ENCODE measurements at regions not wholly inside any gene's neighbourhood (a gene's known extent, or its start where the extent isn't known, plus 50 kb on each side); places are given as distances from the start of the nearest gene placed in this dataset.

DNA sequence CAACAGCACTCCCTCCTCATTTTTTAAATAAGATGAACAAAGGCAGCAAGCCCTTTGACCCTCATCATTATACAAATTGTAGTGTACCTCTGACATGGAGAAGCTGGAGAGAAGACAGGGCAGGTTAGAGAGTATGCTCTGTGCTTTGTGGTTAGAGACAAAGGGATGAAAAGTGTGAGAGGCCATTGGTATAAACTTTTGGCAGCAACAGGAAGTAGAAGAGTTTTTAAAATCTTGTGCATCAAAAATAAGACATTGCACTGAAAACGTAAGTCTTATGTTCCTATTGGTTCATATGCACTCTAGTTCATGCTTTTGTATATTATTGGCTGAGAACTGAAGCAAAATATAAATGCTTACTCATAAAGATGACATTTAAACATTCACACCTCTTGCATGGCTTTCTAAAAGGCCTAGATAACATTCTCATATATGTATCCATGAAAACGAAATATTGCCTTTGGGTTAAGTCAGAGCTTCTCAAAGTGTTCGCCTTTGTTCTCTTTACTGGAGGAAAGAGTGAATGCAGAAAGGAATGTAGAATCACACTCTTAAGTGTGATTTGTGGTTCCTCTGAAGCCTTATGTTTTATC is 158.0 kb downstream of the PALM2AKAP2 start:
- Histone ChIP-seq H3K4me2 (ENCODE audit: low read depth, low read length) (no peak overlapping the region), H3K4me1 (ENCODE audit: insufficient read depth, low read length) (peaks cover 22% of the 10 kb centered on the region), H3K4me3 (replicated peaks in 1 of 3; ENCODE audit: insufficient read depth in 1 of 3, low read depth in 2 of 3, low read length in 3 of 3) (no peak overlapping the region), H3K27me3 (ENCODE audit: control insufficient read depth in 1 of 2, insufficient read depth in 2 of 2, low read length in 2 of 2) (no peaks in the 10 kb centered on the region), H3K27ac (ENCODE audit: extremely low read length, insufficient read depth, low read length) (no peak overlapping the region), H3K36me3 (replicated peaks in 1 of 2; ENCODE audit: control insufficient read depth in 1 of 2, insufficient read depth in 2 of 2, low read length in 2 of 2) (no peaks in the 10 kb centered on the region), H3K9ac (ENCODE audit: insufficient read depth, low read depth, low read length) (no peak overlapping the region), H3K9me3 (ENCODE audit: low read length) (no peaks in the 10 kb centered on the region), H3K79me2 (ENCODE audit: insufficient read depth, low read length) (no peaks in the 10 kb centered on the region), H4K20me1 (ENCODE audit: insufficient read depth, low read length) (no peaks in the 10 kb centered on the region), H2AFZ (ENCODE audit: low read length) (no peak overlapping the region)
- no TSS peak for BruUV-seq (replicated peaks)
- in situ Hi-C loops (cut with HindIII; ENCODE audit: extremely low pct_ligation_motif_present, low pct_unique_long_range_greater_than_20kb), result no loop called here
- no peak for DNase-seq (ENCODE audit: low spot score)
- no peak for ATAC-seq
- no peak for FAIRE-seq
- ChIA-PET POLR2A (no interaction called here), CTCF (ENCODE audit: low intra/inter-chr PET ratio, low total read pairs) (no interaction called here)
- 53% methylated on average over 3 of the region's 3 CpGs for WGBS (ENCODE audit: low lambda C conversion rate)
- intact Hi-C loops (cut with micrococcal nuclease; ENCODE audit: unreplicated experiment), result no loop called here
- TF ChIP-seq, protein P1, sequence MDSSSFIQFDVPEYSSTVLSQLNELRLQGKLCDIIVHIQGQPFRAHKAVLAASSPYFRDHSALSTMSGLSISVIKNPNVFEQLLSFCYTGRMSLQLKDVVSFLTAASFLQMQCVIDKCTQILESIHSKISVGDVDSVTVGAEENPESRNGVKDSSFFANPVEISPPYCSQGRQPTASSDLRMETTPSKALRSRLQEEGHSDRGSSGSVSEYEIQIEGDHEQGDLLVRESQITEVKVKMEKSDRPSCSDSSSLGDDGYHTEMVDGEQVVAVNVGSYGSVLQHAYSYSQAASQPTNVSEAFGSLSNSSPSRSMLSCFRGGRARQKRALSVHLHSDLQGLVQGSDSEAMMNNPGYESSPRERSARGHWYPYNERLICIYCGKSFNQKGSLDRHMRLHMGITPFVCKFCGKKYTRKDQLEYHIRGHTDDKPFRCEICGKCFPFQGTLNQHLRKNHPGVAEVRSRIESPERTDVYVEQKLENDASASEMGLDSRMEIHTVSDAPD (CRISPR knock-in tag; IDR thresholded peaks at IDR 0.05), result no peak
- TF ChIP-seq ZNF674 (CRISPR knock-in tag; IDR thresholded peaks at IDR 0.05; ENCODE audit: low read depth), result no peak
- TF ChIP-seq, protein P2, sequence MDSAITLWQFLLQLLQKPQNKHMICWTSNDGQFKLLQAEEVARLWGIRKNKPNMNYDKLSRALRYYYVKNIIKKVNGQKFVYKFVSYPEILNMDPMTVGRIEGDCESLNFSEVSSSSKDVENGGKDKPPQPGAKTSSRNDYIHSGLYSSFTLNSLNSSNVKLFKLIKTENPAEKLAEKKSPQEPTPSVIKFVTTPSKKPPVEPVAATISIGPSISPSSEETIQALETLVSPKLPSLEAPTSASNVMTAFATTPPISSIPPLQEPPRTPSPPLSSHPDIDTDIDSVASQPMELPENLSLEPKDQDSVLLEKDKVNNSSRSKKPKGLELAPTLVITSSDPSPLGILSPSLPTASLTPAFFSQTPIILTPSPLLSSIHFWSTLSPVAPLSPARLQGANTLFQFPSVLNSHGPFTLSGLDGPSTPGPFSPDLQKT (CRISPR knock-in tag; IDR thresholded peaks at IDR 0.05; ENCODE audit: borderline replicate concordance), result no peak
- TF ChIP-seq, protein P3, sequence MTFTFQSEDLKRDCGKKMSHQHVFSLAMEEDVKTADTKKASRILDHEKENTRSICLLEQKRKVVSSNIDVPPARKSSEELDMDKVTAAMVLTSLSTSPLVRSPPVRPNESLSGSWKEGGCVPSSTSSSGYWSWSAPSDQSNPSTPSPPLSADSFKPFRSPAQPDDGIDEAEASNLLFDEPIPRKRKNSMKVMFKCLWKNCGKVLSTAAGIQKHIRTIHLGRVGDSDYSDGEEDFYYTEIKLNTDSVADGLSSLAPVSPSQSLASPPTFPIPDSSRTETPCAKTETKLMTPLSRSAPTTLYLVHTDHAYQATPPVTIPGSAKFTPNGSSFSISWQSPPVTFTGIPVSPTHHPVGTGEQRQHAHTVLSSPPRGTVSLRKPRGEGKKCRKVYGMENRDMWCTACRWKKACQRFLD (CRISPR knock-in tag; IDR thresholded peaks at IDR 0.05; ENCODE audit: borderline replicate concordance), result no peak
- no peak for TF ChIP-seq ZNF614 (CRISPR knock-in tag; IDR thresholded peaks at IDR 0.05; ENCODE audit: borderline replicate concordance)
- TF ChIP-seq SIN3A (IDR thresholded peaks at IDR 0.05; ENCODE audit: borderline replicate concordance, low read depth, low read length), result no peak
- TF ChIP-seq ZNF841 (CRISPR knock-in tag; IDR thresholded peaks at IDR 0.05; ENCODE audit: borderline replicate concordance), result no peak
- TF ChIP-seq, protein P4, sequence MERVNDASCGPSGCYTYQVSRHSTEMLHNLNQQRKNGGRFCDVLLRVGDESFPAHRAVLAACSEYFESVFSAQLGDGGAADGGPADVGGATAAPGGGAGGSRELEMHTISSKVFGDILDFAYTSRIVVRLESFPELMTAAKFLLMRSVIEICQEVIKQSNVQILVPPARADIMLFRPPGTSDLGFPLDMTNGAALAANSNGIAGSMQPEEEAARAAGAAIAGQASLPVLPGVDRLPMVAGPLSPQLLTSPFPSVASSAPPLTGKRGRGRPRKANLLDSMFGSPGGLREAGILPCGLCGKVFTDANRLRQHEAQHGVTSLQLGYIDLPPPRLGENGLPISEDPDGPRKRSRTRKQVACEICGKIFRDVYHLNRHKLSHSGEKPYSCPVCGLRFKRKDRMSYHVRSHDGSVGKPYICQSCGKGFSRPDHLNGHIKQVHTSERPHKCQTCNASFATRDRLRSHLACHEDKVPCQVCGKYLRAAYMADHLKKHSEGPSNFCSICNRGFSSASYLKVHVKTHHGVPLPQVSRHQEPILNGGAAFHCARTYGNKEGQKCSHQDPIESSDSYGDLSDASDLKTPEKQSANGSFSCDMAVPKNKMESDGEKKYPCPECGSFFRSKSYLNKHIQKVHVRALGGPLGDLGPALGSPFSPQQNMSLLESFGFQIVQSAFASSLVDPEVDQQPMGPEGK (CRISPR knock-in tag; IDR thresholded peaks at IDR 0.05), result no peak
- TF ChIP-seq, protein P5, sequence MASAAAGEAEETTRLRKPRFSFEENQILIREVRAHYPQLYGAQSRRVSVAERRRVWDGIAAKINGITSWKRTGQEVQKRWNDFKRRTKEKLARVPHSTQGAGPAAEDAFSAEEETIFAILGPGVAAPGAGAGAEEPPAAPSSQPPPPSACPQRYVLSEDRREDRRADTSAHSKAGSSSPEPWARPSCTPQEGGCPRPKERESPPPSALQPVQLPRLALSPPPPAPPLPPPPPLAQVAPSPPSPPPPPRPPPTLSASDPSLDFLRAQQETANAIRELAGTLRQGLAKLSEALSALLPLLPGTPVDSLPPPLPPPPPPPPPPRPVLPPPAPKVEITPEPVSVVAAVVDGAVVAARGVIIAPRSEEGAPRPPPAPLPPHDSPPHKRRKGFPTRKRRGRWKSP (CRISPR knock-in tag; IDR thresholded peaks at IDR 0.05), result no peak
- TF ChIP-seq AGO2 (optimal IDR thresholded peaks at IDR 0.05; ENCODE audit: low read depth, low read length), result no peak
- TF ChIP-seq, protein P6, sequence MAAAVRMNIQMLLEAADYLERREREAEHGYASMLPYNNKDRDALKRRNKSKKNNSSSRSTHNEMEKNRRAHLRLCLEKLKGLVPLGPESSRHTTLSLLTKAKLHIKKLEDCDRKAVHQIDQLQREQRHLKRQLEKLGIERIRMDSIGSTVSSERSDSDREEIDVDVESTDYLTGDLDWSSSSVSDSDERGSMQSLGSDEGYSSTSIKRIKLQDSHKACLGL (CRISPR knock-in tag; IDR thresholded peaks at IDR 0.05), result no peak
- TF ChIP-seq, protein P7, sequence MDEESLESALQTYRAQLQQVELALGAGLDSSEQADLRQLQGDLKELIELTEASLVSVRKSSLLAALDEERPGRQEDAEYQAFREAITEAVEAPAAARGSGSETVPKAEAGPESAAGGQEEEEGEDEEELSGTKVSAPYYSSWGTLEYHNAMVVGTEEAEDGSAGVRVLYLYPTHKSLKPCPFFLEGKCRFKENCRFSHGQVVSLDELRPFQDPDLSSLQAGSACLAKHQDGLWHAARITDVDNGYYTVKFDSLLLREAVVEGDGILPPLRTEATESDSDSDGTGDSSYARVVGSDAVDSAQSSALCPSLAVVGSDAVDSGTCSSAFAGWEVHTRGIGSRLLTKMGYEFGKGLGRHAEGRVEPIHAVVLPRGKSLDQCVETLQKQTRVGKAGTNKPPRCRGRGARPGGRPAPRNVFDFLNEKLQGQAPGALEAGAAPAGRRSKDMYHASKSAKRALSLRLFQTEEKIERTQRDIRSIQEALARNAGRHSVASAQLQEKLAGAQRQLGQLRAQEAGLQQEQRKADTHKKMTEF (CRISPR knock-in tag; IDR thresholded peaks at IDR 0.05), result no peak
